ENCODE measurements at regions not wholly inside any gene's neighbourhood (a gene's known extent, or its start where the extent isn't known, plus 50 kb on each side); places are given as distances from the start of the nearest gene placed in this dataset.

DNA sequence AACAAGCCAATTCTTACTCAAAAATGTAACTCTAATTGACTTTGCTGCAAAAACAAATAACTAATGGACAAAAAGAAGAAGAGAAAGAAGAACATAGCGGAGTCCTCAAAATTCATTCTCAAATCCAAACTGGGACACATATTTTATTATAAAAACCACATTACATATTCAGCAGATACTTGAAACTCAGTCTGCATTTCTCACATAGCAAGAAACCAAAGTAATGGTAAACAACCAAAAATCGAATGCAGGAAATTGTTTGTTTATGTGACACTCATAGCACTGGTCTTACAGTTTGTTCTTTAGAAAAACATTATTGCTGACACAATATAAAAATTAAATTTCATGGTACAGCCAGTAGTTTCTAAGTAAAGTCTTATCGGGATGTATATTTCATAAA, 789.8 kb downstream of the SLITRK6 start:
- TF ChIP-seq POLR2A (IDR thresholded peaks at IDR 0.05) = no peak
- TF ChIP-seq, protein P1, sequence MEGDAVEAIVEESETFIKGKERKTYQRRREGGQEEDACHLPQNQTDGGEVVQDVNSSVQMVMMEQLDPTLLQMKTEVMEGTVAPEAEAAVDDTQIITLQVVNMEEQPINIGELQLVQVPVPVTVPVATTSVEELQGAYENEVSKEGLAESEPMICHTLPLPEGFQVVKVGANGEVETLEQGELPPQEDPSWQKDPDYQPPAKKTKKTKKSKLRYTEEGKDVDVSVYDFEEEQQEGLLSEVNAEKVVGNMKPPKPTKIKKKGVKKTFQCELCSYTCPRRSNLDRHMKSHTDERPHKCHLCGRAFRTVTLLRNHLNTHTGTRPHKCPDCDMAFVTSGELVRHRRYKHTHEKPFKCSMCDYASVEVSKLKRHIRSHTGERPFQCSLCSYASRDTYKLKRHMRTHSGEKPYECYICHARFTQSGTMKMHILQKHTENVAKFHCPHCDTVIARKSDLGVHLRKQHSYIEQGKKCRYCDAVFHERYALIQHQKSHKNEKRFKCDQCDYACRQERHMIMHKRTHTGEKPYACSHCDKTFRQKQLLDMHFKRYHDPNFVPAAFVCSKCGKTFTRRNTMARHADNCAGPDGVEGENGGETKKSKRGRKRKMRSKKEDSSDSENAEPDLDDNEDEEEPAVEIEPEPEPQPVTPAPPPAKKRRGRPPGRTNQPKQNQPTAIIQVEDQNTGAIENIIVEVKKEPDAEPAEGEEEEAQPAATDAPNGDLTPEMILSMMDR (IDR thresholded peaks at IDR 0.05) = no peak
- Histone ChIP-seq H3K4me3 (no peak overlapping the region), H3K27ac (no peak overlapping the region), H3K36me3 (no peaks in the 10 kb centered on the region), H3K4me1 (no peaks in the 10 kb centered on the region), H3K9me3 (no peaks in the 10 kb centered on the region), H3K27me3 (no peaks in the 10 kb centered on the region)
- 69 to 78% methylated on average over 3 of the region's 3 CpGs for WGBS, 2 donors
- intact Hi-C loops (cut with DNase I) = no loop called here
- no peak for DNase-seq

DNA sequence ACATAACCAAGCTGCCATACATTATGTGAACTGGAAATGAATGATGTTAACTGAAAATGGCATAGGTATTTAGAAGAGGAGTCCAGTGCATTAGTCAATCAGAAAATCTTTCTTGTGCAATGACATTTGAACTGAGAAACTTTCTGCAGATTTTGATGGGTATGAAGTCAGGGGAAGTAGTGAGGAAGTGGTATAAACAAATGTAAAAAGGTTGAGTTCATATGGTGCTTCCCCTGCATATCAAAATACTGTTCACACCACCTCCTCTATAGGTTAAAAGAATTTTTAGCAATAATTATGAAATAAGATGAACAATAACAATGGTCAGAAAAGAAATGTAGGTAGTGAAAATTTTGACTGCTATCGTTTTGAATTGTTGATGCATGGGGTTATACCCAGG, 800.0 kb downstream of the SLITRK6 start:
- no peaks in the 10 kb centered on the region for H3K36me3 ChIP-seq
- H3K27me3 ChIP-seq = no peaks in the 10 kb centered on the region
- no peak for TF ChIP-seq POLR2A (IDR thresholded peaks at IDR 0.05)
- TF ChIP-seq, protein P1 (IDR thresholded peaks at IDR 0.05) = no peak
- H3K9me3 ChIP-seq = no peaks in the 10 kb centered on the region
- no peaks in the 10 kb centered on the region for H3K4me1 ChIP-seq
- H3K4me3 ChIP-seq = no peak overlapping the region
- no peak overlapping the region for H3K27ac ChIP-seq
- no peak for DNase-seq
- intact Hi-C loops (cut with DNase I) = no loop called here
- 78 to 84% methylated on average over 1 of the region's 1 CpG for WGBS, 2 donors

DNA sequence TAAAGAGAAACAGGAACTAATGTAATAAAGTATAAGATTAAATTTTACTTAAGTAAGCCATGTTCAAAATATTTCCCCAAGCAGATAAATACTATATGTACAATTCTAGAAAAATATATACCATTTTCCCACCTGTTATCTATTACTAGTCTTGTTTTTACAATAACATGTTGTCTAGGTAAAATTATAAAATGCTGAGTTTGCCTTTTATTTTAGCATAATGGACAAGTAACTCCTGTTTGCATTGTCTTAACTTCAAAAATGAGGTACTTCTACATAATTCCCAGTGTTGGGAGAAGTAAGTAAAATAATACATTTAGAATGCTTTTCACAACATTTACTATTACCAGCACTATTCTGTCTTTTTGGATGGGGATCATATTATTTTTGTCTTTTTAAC, 800.5 kb downstream of the SLITRK6 start:
- Histone ChIP-seq H3K27me3 (no peaks in the 10 kb centered on the region), H3K36me3 (no peaks in the 10 kb centered on the region), H3K4me1 (no peaks in the 10 kb centered on the region), H3K27ac (no peak overlapping the region), H3K9me3 (no peaks in the 10 kb centered on the region), H3K4me3 (no peak overlapping the region)
- TF ChIP-seq, protein P1 (IDR thresholded peaks at IDR 0.05) = no peak
- TF ChIP-seq POLR2A (IDR thresholded peaks at IDR 0.05) = no peak
- no peak for DNase-seq
- intact Hi-C loops (cut with DNase I) = no loop called here

DNA sequence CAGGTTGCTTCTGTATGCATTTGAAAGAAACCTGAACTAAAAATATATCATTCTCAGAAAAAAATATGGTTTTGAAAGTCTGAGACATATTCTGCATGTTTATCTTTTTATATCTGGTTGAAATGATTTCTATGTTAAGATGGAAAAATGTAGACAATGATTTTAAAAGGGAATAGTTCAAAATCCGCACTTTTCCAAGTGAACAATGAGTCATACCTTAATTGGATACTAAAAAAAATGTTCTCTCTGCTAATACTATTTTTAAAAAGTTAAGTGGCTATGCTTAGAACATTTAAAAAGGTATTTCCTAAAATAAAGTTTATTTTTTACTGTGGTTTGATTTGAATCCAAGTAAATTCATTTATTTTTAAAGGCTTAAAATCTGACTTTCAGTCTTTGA, 801.4 kb downstream of the SLITRK6 start:
- Histone ChIP-seq H3K36me3 (no peaks in the 10 kb centered on the region), H3K27ac (no peak overlapping the region)
- intact Hi-C loops (cut with DNase I) = no loop called here

DNA sequence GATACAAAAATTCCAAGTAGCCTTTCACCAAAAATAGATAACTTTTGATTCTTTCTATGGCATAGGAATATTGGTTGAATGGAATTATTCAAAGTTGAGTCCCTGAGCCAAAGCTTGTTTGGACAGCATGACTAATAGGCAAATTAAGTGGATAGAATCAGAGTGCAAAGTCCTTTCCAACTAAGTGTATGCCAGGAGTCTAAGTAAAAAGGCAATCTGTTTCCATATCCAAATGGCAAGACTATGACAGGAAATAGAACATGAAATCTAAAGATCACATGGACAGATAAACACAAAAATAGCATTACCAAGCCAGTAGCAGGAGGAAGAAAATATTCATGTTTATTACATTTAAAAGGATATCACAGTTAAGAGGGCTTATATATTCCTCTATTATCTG, 804.6 kb downstream of the SLITRK6 start:
- no peak for DNase-seq
- no peaks in the 10 kb centered on the region for H3K9me3 ChIP-seq

More for the DNA sequence above, 801.4 kb downstream of the SLITRK6 start:
- H3K9me3 ChIP-seq = no peaks in the 10 kb centered on the region
- H3K27me3 ChIP-seq = no peaks in the 10 kb centered on the region
- H3K4me1 ChIP-seq = no peaks in the 10 kb centered on the region
- 38 to 60% methylated on average over 1 of the region's 1 CpG for WGBS, 2 donors
- TF ChIP-seq POLR2A (IDR thresholded peaks at IDR 0.05) = no peak
- no peak for DNase-seq
- no peak overlapping the region for H3K4me3 ChIP-seq

DNA sequence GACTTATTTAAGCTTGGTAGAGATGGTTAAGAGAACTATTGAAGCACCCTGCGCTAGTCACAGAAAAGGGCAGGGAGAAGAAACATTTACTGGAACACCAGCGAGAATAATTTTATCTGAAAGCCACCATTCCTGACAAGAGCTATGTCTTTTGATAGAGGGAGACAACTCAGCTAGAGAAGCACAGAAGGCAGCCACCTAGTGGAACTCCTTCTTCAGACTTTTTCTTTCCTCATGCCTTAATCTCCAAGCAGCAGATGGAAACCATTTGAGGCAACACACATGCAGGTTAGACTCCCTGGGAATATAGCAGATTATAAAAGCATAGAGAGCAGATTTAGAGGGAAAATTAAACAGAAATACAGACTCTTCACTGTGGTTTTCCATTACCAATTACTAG, 813.4 kb downstream of the SLITRK6 start:
- Histone ChIP-seq H3K9me3 (no peaks in the 10 kb centered on the region), H3K36me3 (no peaks in the 10 kb centered on the region), H3K4me3 (no peak overlapping the region), H3K27ac (no peak overlapping the region), H3K4me1 (no peaks in the 10 kb centered on the region), H3K27me3 (no peaks in the 10 kb centered on the region)
- DNase-seq = no peak
- 78 to 93% methylated on average over 2 of the region's 2 CpGs for WGBS, 2 donors
- TF ChIP-seq, protein P1 (IDR thresholded peaks at IDR 0.05) = no peak
- no peak for TF ChIP-seq POLR2A (IDR thresholded peaks at IDR 0.05)
- intact Hi-C loops (cut with DNase I) = no loop called here

More for the DNA sequence above, 804.6 kb downstream of the SLITRK6 start:
- Histone ChIP-seq H3K27me3 (no peaks in the 10 kb centered on the region), H3K27ac (no peak overlapping the region), H3K4me1 (no peaks in the 10 kb centered on the region), H3K36me3 (no peaks in the 10 kb centered on the region), H3K4me3 (no peak overlapping the region)
- TF ChIP-seq, protein P1 (IDR thresholded peaks at IDR 0.05) = no peak
- no peak for TF ChIP-seq POLR2A (IDR thresholded peaks at IDR 0.05)
- intact Hi-C loops (cut with DNase I) = no loop called here

Measured in esophagus squamous epithelium (tissue), 5 donors.